ENCODE measurements at regions not wholly inside any gene's neighbourhood (a gene's known extent, or its start where the extent isn't known, plus 50 kb on each side); places are given as distances from the start of the nearest gene placed in this dataset.

GRCh38 chr2:104736026-104736425, 117.9 kb upstream of the POU3F3 start:
- in situ Hi-C loops (cut with MboI; ENCODE audit: low pct_unique_long_range_greater_than_20kb, low sequenced_read_pairs, unreplicated experiment), result no loop called here
- TF ChIP-seq, protein P1, sequence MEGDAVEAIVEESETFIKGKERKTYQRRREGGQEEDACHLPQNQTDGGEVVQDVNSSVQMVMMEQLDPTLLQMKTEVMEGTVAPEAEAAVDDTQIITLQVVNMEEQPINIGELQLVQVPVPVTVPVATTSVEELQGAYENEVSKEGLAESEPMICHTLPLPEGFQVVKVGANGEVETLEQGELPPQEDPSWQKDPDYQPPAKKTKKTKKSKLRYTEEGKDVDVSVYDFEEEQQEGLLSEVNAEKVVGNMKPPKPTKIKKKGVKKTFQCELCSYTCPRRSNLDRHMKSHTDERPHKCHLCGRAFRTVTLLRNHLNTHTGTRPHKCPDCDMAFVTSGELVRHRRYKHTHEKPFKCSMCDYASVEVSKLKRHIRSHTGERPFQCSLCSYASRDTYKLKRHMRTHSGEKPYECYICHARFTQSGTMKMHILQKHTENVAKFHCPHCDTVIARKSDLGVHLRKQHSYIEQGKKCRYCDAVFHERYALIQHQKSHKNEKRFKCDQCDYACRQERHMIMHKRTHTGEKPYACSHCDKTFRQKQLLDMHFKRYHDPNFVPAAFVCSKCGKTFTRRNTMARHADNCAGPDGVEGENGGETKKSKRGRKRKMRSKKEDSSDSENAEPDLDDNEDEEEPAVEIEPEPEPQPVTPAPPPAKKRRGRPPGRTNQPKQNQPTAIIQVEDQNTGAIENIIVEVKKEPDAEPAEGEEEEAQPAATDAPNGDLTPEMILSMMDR (IDR thresholded peaks at IDR 0.05; ENCODE audit: extremely low read depth, insufficient read depth, missing control alignments), result no peak

DNA sequence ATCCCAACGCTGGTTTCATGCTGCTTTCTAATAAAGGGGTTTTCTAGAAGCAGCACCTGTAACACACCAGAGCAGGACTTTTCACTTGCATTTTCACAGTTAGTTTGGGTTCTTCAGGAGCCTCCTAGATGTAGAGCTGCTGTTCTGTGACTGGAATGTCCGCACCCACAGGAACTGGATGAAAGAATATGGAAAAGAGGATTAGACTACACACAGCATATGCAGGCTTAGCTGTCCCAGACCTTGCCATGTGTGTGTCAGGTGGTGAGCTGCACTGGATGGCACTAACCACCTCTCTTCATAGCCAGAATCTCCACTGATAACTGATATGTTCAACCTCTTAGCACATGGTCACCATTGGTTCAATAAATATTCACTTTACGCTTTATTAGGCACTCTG, 112.1 kb upstream of the POU3F3 start:
- DNase-seq (ENCODE audit: low spot score), result no peak
- in situ Hi-C loops (cut with MboI; ENCODE audit: low pct_unique_long_range_greater_than_20kb, low sequenced_read_pairs, unreplicated experiment), result no loop called here
- TF ChIP-seq, protein P1 (IDR thresholded peaks at IDR 0.05; ENCODE audit: extremely low read depth, insufficient read depth, missing control alignments), result no peak

More at GRCh38 chr2:104736026-104736425, 117.9 kb upstream of the POU3F3 start:
- no peak for DNase-seq (ENCODE audit: low spot score)

GRCh38 chr2:104744537-104744936, 109.4 kb upstream of the POU3F3 start:
- in situ Hi-C loops (cut with MboI; ENCODE audit: low pct_unique_long_range_greater_than_20kb, low sequenced_read_pairs, unreplicated experiment), result no loop called here
- no peak for DNase-seq (ENCODE audit: low spot score)
- TF ChIP-seq, protein P1 (IDR thresholded peaks at IDR 0.05; ENCODE audit: extremely low read depth, insufficient read depth, missing control alignments), result no peak

DNA sequence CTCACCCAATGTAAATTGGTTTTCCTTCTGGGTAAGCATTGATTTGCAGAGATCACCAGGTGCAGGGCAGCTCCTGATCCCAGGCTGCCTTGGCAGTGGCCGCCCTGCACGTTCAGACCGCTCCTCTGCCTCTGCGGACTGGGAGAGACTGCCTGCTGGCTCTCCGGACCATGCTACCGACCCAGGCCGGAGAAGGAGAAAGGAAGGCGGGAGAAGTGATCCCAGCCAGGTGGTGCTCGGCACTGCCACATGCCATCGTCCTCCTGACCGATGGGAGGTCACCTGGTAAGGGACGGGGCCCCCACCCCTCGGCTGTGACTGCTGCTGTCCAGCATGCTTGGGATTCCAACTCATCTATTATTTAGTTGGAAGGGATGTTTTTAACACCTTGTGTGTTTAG, 108.1 kb upstream of the POU3F3 start:
- DNase-seq (ENCODE audit: low spot score), result no peak
- in situ Hi-C loops (cut with MboI; ENCODE audit: low pct_unique_long_range_greater_than_20kb, low sequenced_read_pairs, unreplicated experiment), result no loop called here
- TF ChIP-seq, protein P1 (IDR thresholded peaks at IDR 0.05; ENCODE audit: extremely low read depth, insufficient read depth, missing control alignments), result no peak

DNA sequence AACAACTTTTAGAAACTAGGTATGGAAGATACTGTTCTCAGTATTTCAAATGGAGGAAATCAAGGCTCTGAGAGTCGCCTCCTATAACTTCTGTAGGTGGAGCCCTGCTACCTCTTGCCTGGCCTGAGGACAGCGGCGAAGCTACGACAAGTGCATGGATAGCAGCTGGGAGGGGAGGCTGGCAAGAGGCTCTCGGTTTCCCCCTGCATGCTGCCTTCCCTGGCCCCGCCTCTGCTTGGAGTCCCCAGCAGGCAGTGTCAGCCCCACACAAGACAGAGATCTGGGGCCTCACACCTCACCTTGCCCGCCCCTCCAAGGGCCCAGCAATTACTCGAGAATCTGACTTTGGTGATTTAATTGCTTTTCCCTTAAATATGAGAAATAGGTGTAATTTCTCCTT, 107.6 kb upstream of the POU3F3 start:
- TF ChIP-seq, protein P1 (IDR thresholded peaks at IDR 0.05; ENCODE audit: extremely low read depth, insufficient read depth, missing control alignments), result no peak
- in situ Hi-C loops (cut with MboI; ENCODE audit: low pct_unique_long_range_greater_than_20kb, low sequenced_read_pairs, unreplicated experiment), result no loop called here
- DNase-seq (ENCODE audit: low spot score), result no peak

GRCh38 chr2:104746858-104747257, 107.1 kb upstream of the POU3F3 start:
- DNase-seq (ENCODE audit: low spot score), result no peak
- in situ Hi-C loops (cut with MboI; ENCODE audit: low pct_unique_long_range_greater_than_20kb, low sequenced_read_pairs, unreplicated experiment), result no loop called here
- TF ChIP-seq, protein P1 (IDR thresholded peaks at IDR 0.05; ENCODE audit: extremely low read depth, insufficient read depth, missing control alignments), result no peak
